Activated T-helper 1 cell treated with anti-CD3 and anti-CD28 coated beads, Interleukin-12 subunit alpha, Interleukin-12 subunit beta, Interleukin-2, Interleukin-4 antibody, amounts not matched to agents 30 ng/mL and 10 ng/mL and 1 ng/mL, durations not matched to agents 14 hours and 24 hours and 36 hours (primary cell): ENCODE measurements at regions not wholly inside any gene's neighbourhood (a gene's known extent, or its start where the extent isn't known, plus 50 kb on each side); places are given as distances from the start of the nearest gene placed in this dataset.
"Not testable (repeated sequence)": the region's sequence is repeated elsewhere in the genome, so short reads cannot be mapped to it uniquely, and the experiment has no call there.

Experiments
- DNase-seq: peaks from one replicate; pipeline ENCODE4 v3.0.0; 2021; ENCODE audit warnings: low spot score
- H3K27ac Mint-ChIP-seq: one replicate; pipeline ENCODE4 v1.8.0; 2021; ENCODE audit warnings: mild to moderate bottlenecking, mixed read lengths
- H3K27me3 Mint-ChIP-seq: one replicate; pipeline ENCODE4 v1.8.0; 2022; ENCODE audit warnings: mild to moderate bottlenecking, moderate library complexity, mixed read lengths; ENCODE audit not compliant: insufficient read depth
- H3K36me3 Mint-ChIP-seq: one replicate; pipeline ENCODE4 v1.8.0; 2021; ENCODE audit warnings: low read depth, mixed read lengths
- H3K4me1 Mint-ChIP-seq: one replicate; pipeline ENCODE4 v1.8.0; 2021; ENCODE audit warnings: low read depth, mixed read lengths
- H3K4me3 Mint-ChIP-seq: one replicate; pipeline ENCODE4 v1.8.0; 2021; ENCODE audit warnings: mild to moderate bottlenecking, moderate library complexity, mixed read lengths
- H3K9me3 Mint-ChIP-seq: one replicate; pipeline ENCODE4 v1.8.0; 2021; ENCODE audit warnings: mixed read lengths
- intact Hi-C: fragments of 100-400 bp; cut with micrococcal nuclease; formaldehyde crosslinking; loops from one replicate; pipeline ENCODE4 v1.15.1; 2024

- Mint-ChIP-seq H3K27ac (no peak overlapping the region), H3K9me3 (peaks cover 13% of the 10 kb centered on the region), H3K4me3 (no peak overlapping the region), H3K4me1 (no peaks in the 10 kb centered on the region), H3K36me3 (no peaks in the 10 kb centered on the region), H3K27me3 (no peaks in the 10 kb centered on the region)
- no peak for DNase-seq
- intact Hi-C loops = no loop called here
Observed at GRCh38 chr14:28398506-28398905, 368.1 kb upstream of the FOXG1 start.

GRCh38 chr14:28401705-28402104 lies 364.9 kb upstream of the FOXG1 start:
- H3K36me3 Mint-ChIP-seq, DNase-seq, intact Hi-C loops, H3K27me3 Mint-ChIP-seq, H3K4me1 Mint-ChIP-seq, H3K9me3 Mint-ChIP-seq, H3K4me3 Mint-ChIP-seq, H3K27ac Mint-ChIP-seq: not testable (repeated sequence)

GRCh38 chr14:28406196-28406595 lies 360.4 kb upstream of the FOXG1 start:
- H3K4me1 Mint-ChIP-seq = no peaks in the 10 kb centered on the region
- H3K36me3 Mint-ChIP-seq = no peaks in the 10 kb centered on the region
- H3K27me3 Mint-ChIP-seq = no peaks in the 10 kb centered on the region
- peaks cover 36% of the 10 kb centered on the region for H3K9me3 Mint-ChIP-seq
- H3K4me3 Mint-ChIP-seq = no peak overlapping the region
- intact Hi-C loops = no loop called here
- DNase-seq = no peak
- H3K27ac Mint-ChIP-seq = no peak overlapping the region

GRCh38 chr14:28407031-28407825 lies 359.4 kb upstream of the FOXG1 start:
- intact Hi-C loops = no loop called here
- Mint-ChIP-seq H3K4me1 (no peaks in the 10 kb centered on the region), H3K4me3 (no peak overlapping the region), H3K9me3 (peaks cover 42% of the 10 kb centered on the region), H3K36me3 (no peaks in the 10 kb centered on the region), H3K27ac (no peak overlapping the region), H3K27me3 (no peaks in the 10 kb centered on the region)
- no peak for DNase-seq

- H3K4me3 Mint-ChIP-seq = no peak overlapping the region
- no peaks in the 10 kb centered on the region for H3K27me3 Mint-ChIP-seq
- no peaks in the 10 kb centered on the region for H3K4me1 Mint-ChIP-seq
- no peak overlapping the region for H3K27ac Mint-ChIP-seq
- DNase-seq = no peak
- H3K36me3 Mint-ChIP-seq = no peaks in the 10 kb centered on the region
- intact Hi-C loops = no loop called here
- peaks cover 44% of the 10 kb centered on the region for H3K9me3 Mint-ChIP-seq
Observed at GRCh38 chr14:28407996-28408395, 358.6 kb upstream of the FOXG1 start.

GRCh38 chr14:28412077-28412476 lies 354.5 kb upstream of the FOXG1 start:
- no peak for DNase-seq
- H3K4me1 Mint-ChIP-seq = no peaks in the 10 kb centered on the region
- H3K27me3 Mint-ChIP-seq = no peaks in the 10 kb centered on the region
- H3K36me3 Mint-ChIP-seq = no peaks in the 10 kb centered on the region
- no peak overlapping the region for H3K4me3 Mint-ChIP-seq
- H3K9me3 Mint-ChIP-seq = peaks cover 43% of the 10 kb centered on the region
- intact Hi-C loops = no loop called here
- H3K27ac Mint-ChIP-seq = no peak overlapping the region

- Mint-ChIP-seq H3K27ac (no peak overlapping the region), H3K9me3 (peaks cover 34% of the 10 kb centered on the region), H3K27me3 (no peaks in the 10 kb centered on the region)
Observed at GRCh38 chr14:28426960-28427359, 339.6 kb upstream of the FOXG1 start.

GRCh38 chr14:28436821-28437220 lies 329.8 kb upstream of the FOXG1 start:
- peaks cover 35% of the 10 kb centered on the region for H3K9me3 Mint-ChIP-seq
- no peaks in the 10 kb centered on the region for H3K36me3 Mint-ChIP-seq

More at GRCh38 chr14:28426960-28427359, 339.6 kb upstream of the FOXG1 start:
- Mint-ChIP-seq H3K4me3 (no peak overlapping the region), H3K4me1 (no peaks in the 10 kb centered on the region), H3K36me3 (no peaks in the 10 kb centered on the region)
- no peak for DNase-seq
- intact Hi-C loops = no loop called here

GRCh38 chr14:28461389-28461788 lies 305.2 kb upstream of the FOXG1 start:
- Mint-ChIP-seq H3K27me3 (no peaks in the 10 kb centered on the region), H3K4me3 (no peak overlapping the region), H3K9me3 (peaks cover 47% of the 10 kb centered on the region), H3K36me3 (no peaks in the 10 kb centered on the region), H3K4me1 (no peaks in the 10 kb centered on the region), H3K27ac (no peak overlapping the region)
- intact Hi-C loops = loop anchor here (10.0 kb wide), 1 partner anchor 1247 kb away; no protein-coding TSS in a partner anchor
- no peak for DNase-seq

More at GRCh38 chr14:28436821-28437220, 329.8 kb upstream of the FOXG1 start:
- intact Hi-C loops = no loop called here
- Mint-ChIP-seq H3K27ac (no peak overlapping the region), H3K4me3 (no peak overlapping the region), H3K27me3 (no peaks in the 10 kb centered on the region), H3K4me1 (no peaks in the 10 kb centered on the region)
- no peak for DNase-seq

GRCh38 chr14:28467611-28468010 lies 299.0 kb upstream of the FOXG1 start:
- Mint-ChIP-seq H3K4me3 (no peak overlapping the region), H3K9me3 (peaks cover 41% of the 10 kb centered on the region), H3K4me1 (no peaks in the 10 kb centered on the region), H3K36me3 (no peaks in the 10 kb centered on the region), H3K27me3 (no peaks in the 10 kb centered on the region), H3K27ac (no peak overlapping the region)
- intact Hi-C loops = loop anchor here (10.0 kb wide), 1 partner anchor 1253 kb away; no protein-coding TSS in a partner anchor
- no peak for DNase-seq

GRCh38 chr14:28468191-28469151 lies 298.1 kb upstream of the FOXG1 start:
- no peak for DNase-seq
- Mint-ChIP-seq H3K9me3 (peaks cover 38% of the 10 kb centered on the region), H3K27ac (no peak overlapping the region), H3K27me3 (no peaks in the 10 kb centered on the region), H3K4me3 (no peak overlapping the region), H3K36me3 (no peaks in the 10 kb centered on the region), H3K4me1 (no peaks in the 10 kb centered on the region)
- intact Hi-C loops = loop anchor here (10.0 kb wide), 1 partner anchor 1254 kb away; no protein-coding TSS in a partner anchor

- intact Hi-C loops = no loop called here
- no peak for DNase-seq
- peaks cover 21% of the 10 kb centered on the region for H3K9me3 Mint-ChIP-seq
- no peak overlapping the region for H3K27ac Mint-ChIP-seq
- no peak overlapping the region for H3K4me3 Mint-ChIP-seq
- H3K27me3 Mint-ChIP-seq = no peaks in the 10 kb centered on the region
- no peaks in the 10 kb centered on the region for H3K36me3 Mint-ChIP-seq
- no peaks in the 10 kb centered on the region for H3K4me1 Mint-ChIP-seq
Observed at GRCh38 chr14:28482251-28483040, 284.1 kb upstream of the FOXG1 start.
